H9 (cell line): ENCODE measurements at regions not wholly inside any gene's neighbourhood (a gene's known extent, or its start where the extent isn't known, plus 50 kb on each side); places are given as distances from the start of the nearest gene placed in this dataset.
"Not testable (repeated sequence)": the region's sequence is repeated elsewhere in the genome, so short reads cannot be mapped to it uniquely, and the experiment has no call there.

Experiments used
- DNase-seq: peaks from one replicate; pipeline ENCODE4 v3.0.0-alpha.2; 2017
- H2AFZ ChIP-seq: one replicate; pipeline ENCODE4 v1.6.1; 2013; ENCODE audit warnings: mild to moderate bottlenecking, low read length, control low read depth, moderate library complexity
- H2AK5ac ChIP-seq: 2 replicates; pipeline ENCODE4 v1.6.1; 2013; ENCODE audit warnings: low read length, control low read depth, mixed read lengths; ENCODE audit not compliant: insufficient read length
- H2BK120ac ChIP-seq: one replicate; pipeline ENCODE4 v1.6.1; 2013; ENCODE audit warnings: low read depth, mild to moderate bottlenecking, low read length, control low read depth, inconsistent platforms; ENCODE audit not compliant: poor library complexity, severe bottlenecking
- H2BK12ac ChIP-seq: 2 replicates; pipeline ENCODE4 v1.6.1; 2013; ENCODE audit warnings: low read length, control low read depth, mixed read lengths, low read depth; ENCODE audit not compliant: insufficient read length
- H2BK15ac ChIP-seq: 2 replicates; pipeline ENCODE4 v1.6.1; 2013; ENCODE audit warnings: low read depth, low read length, control low read depth
- H2BK20ac ChIP-seq: one replicate; pipeline ENCODE4 v1.6.1; 2013; ENCODE audit warnings: low read depth, mild to moderate bottlenecking, low read length, control low read depth, inconsistent platforms; ENCODE audit not compliant: poor library complexity, severe bottlenecking
- H2BK5ac ChIP-seq: 2 replicates; pipeline ENCODE4 v1.6.1; 2013; ENCODE audit warnings: low read length, control low read depth, mixed read lengths; ENCODE audit not compliant: insufficient read length
- H3K14ac ChIP-seq: 2 replicates; pipeline ENCODE4 v1.6.1; 2013; ENCODE audit warnings: low read length, control low read depth; ENCODE audit not compliant: insufficient read depth
- H3K18ac ChIP-seq: 2 replicates; pipeline ENCODE4 v1.6.1; 2013; ENCODE audit warnings: low read depth, mild to moderate bottlenecking, mixed read lengths, low read length, control low read depth; ENCODE audit not compliant: insufficient read length
- H3K23ac ChIP-seq: 2 replicates; pipeline ENCODE4 v1.6.1; 2013; ENCODE audit warnings: low read length, control low read depth, mixed read lengths, low read depth; ENCODE audit not compliant: insufficient read length
- H3K23me2 ChIP-seq: 2 replicates; pipeline ENCODE4 v1.6.1; 2013; ENCODE audit warnings: low read depth, mild to moderate bottlenecking, mixed read lengths, low read length, control low read depth; ENCODE audit not compliant: insufficient read length, poor library complexity, severe bottlenecking
- H3K27ac ChIP-seq: 2 replicates; pipeline ENCODE4 v1.5.1; 2013; ENCODE audit warnings: low read length, control low read depth, mixed read lengths, low read depth; ENCODE audit not compliant: insufficient read length
- H3K27me3 ChIP-seq: 2 replicates; pipeline ENCODE4 v1.6.1; 2013; ENCODE audit warnings: low read length, control low read depth, inconsistent platforms; ENCODE audit not compliant: insufficient read depth
- H3K4ac ChIP-seq: 2 replicates; pipeline ENCODE4 v1.6.1; 2013; ENCODE audit warnings: low read depth, mild to moderate bottlenecking, control low read depth, inconsistent platforms, low read length, moderate library complexity
- H3K4me1 ChIP-seq: 2 replicates; pipeline ENCODE4 v1.6.1; 2013; ENCODE audit warnings: low read length, control low read depth, inconsistent platforms; ENCODE audit not compliant: insufficient read depth
- H3K4me2 ChIP-seq: 2 replicates; pipeline ENCODE4 v1.6.1; 2013; ENCODE audit warnings: low read length, control low read depth, mixed read lengths; ENCODE audit not compliant: insufficient read length, insufficient read depth
- H3K56ac ChIP-seq: 2 replicates; pipeline ENCODE4 v1.6.1; 2013; ENCODE audit warnings: low read depth, mild to moderate bottlenecking, mixed read lengths, low read length, control low read depth; ENCODE audit not compliant: insufficient read length
- H3K79me1 ChIP-seq: 2 replicates; pipeline ENCODE4 v1.6.1; 2013; ENCODE audit warnings: low read depth, mild to moderate bottlenecking, moderate library complexity, low read length, control low read depth, inconsistent platforms; ENCODE audit not compliant: insufficient read depth, poor library complexity, severe bottlenecking
- H3K79me2 ChIP-seq: 2 replicates; pipeline ENCODE4 v1.6.1; 2013; ENCODE audit warnings: low read length, control low read depth, inconsistent platforms; ENCODE audit not compliant: insufficient read depth
- H3K9ac ChIP-seq: 2 replicates; pipeline ENCODE4 v1.6.1; 2013; ENCODE audit warnings: low read length, control low read depth, mixed read lengths; ENCODE audit not compliant: insufficient read length; ENCODE audit errors: extremely low read depth
- H3K9me3 ChIP-seq: one replicate; pipeline ENCODE4 v1.6.1; 2013; ENCODE audit warnings: low read depth, low read length, inconsistent platforms; ENCODE audit not compliant: control insufficient read depth
- H3T11ph ChIP-seq: one replicate; pipeline ENCODE4 v1.6.1; 2013; ENCODE audit warnings: mild to moderate bottlenecking, low read length, control low read depth, inconsistent platforms
- H4K20me1 ChIP-seq: one replicate; pipeline ENCODE4 v1.6.1; 2013; ENCODE audit not compliant: control insufficient read depth, insufficient read length, insufficient read depth
- H4K5ac ChIP-seq: 2 replicates; pipeline ENCODE4 v1.6.1; 2013; ENCODE audit warnings: low read depth, mild to moderate bottlenecking, mixed read lengths, low read length, control low read depth; ENCODE audit not compliant: insufficient read length
- H4K8ac ChIP-seq: replicated peaks from 2 replicates; pipeline ENCODE4 v1.6.1; 2013; ENCODE audit warnings: low read length, control low read depth, mixed read lengths, low read depth; ENCODE audit not compliant: insufficient read length
- H4K91ac ChIP-seq: 2 replicates; pipeline ENCODE4 v1.6.1; 2013; ENCODE audit warnings: low read depth, mild to moderate bottlenecking, moderate library complexity, mixed read lengths, low read length, control low read depth; ENCODE audit not compliant: insufficient read length
- H3K27ac Mint-ChIP-seq, 3 experiments: 2 replicates in 2 of 3; 3 replicates in 1 of 3; pipeline ENCODE4 v1.8.0; 2020 to 2021; ENCODE audit warnings: mixed read lengths in 3 of 3, mild to moderate bottlenecking in 1 of 3, moderate library complexity in 1 of 3
- H3K27me3 Mint-ChIP-seq: 2 replicates; pipeline ENCODE4 v1.8.0; 2021; ENCODE audit warnings: low read depth, mild to moderate bottlenecking, moderate library complexity, mixed read lengths
- H3K36me3 Mint-ChIP-seq, 3 experiments: 2 replicates in 2 of 3; 3 replicates in 1 of 3; pipeline ENCODE4 v1.8.0; 2020 to 2021; ENCODE audit warnings: low read depth in 3 of 3, mixed read lengths in 3 of 3; ENCODE audit not compliant: insufficient read depth in 1 of 3
- H3K4me1 Mint-ChIP-seq, 2 experiments: 2 replicates each; pipeline ENCODE4 v1.8.0; 2020; ENCODE audit warnings: mixed read lengths in 2 of 2
- H3K4me3 Mint-ChIP-seq, 2 experiments: 2 replicates in 1 of 2; 3 replicates in 1 of 2; pipeline ENCODE4 v1.8.0; 2020 to 2021; ENCODE audit warnings: mild to moderate bottlenecking in 2 of 2, mixed read lengths in 2 of 2, moderate library complexity in 1 of 2
- H3K9me3 Mint-ChIP-seq, 2 experiments: 2 replicates in 1 of 2; 3 replicates in 1 of 2; pipeline ENCODE4 v1.8.0; 2020; ENCODE audit warnings: mild to moderate bottlenecking in 2 of 2, mixed read lengths in 2 of 2, moderate library complexity in 1 of 2
- WGBS: extraction: QIAGEN DNeasy Blood & Tissue Kit; methylation state at CpG from one replicate; pipeline ENCODE4 v1.1.7; 2013; ENCODE audit warnings: missing lambda C conversion rate, low lambda C conversion rate, mixed read lengths; ENCODE audit not compliant: insufficient read length; ENCODE audit errors: extremely low coverage; 5-methylcytosine and 5-hydroxymethylcytosine counted together

GRCh38 chr12:131656796-131657195 is 54.1 kb upstream of the SFSWAP start:
- H3K18ac ChIP-seq, H4K20me1 ChIP-seq, H3T11ph ChIP-seq, H4K91ac ChIP-seq, H4K5ac ChIP-seq, H2BK120ac ChIP-seq, H3K4me3 Mint-ChIP-seq, H4K8ac ChIP-seq, H3K4me1 Mint-ChIP-seq, H3K79me1 ChIP-seq, H3K27ac Mint-ChIP-seq, H3K14ac ChIP-seq, H3K4ac ChIP-seq, H2AFZ ChIP-seq, H3K79me2 ChIP-seq, H3K23me2 ChIP-seq, H3K9me3 Mint-ChIP-seq, H2BK15ac ChIP-seq, H3K27ac ChIP-seq, H3K27me3 Mint-ChIP-seq, H3K23ac ChIP-seq, H2BK12ac ChIP-seq, H3K56ac ChIP-seq, H3K4me1 ChIP-seq, H3K9ac ChIP-seq, H3K9me3 ChIP-seq, H3K4me2 ChIP-seq, DNase-seq, H2BK5ac ChIP-seq, H2BK20ac ChIP-seq, H3K36me3 Mint-ChIP-seq, H2AK5ac ChIP-seq, H3K27me3 ChIP-seq: not testable (repeated sequence)
- 100% methylated on average over 1 of the region's 5 CpGs for WGBS

- H3K9me3 Mint-ChIP-seq, H2AK5ac ChIP-seq: not testable (repeated sequence)
Measured at GRCh38 chr12:131658605-131659004, 52.3 kb upstream of the SFSWAP start.

More at GRCh38 chr12:131658605-131659004, 52.3 kb upstream of the SFSWAP start:
- not testable (repeated sequence) for H3K9me3 ChIP-seq, H4K5ac ChIP-seq, H2BK20ac ChIP-seq, H2AFZ ChIP-seq, H2BK15ac ChIP-seq, H3K56ac ChIP-seq, H3K4me3 Mint-ChIP-seq, H2BK5ac ChIP-seq, H3K4ac ChIP-seq, H3K27me3 Mint-ChIP-seq, H3K4me1 ChIP-seq, H3T11ph ChIP-seq, H3K4me2 ChIP-seq, H2BK12ac ChIP-seq, H3K14ac ChIP-seq, H3K23ac ChIP-seq, H3K79me2 ChIP-seq, H4K8ac ChIP-seq, H3K79me1 ChIP-seq, H3K23me2 ChIP-seq, H3K36me3 Mint-ChIP-seq, H3K27ac Mint-ChIP-seq, H3K27ac ChIP-seq, H2BK120ac ChIP-seq, H3K4me1 Mint-ChIP-seq, H4K20me1 ChIP-seq, H3K9ac ChIP-seq, H4K91ac ChIP-seq, DNase-seq, H3K18ac ChIP-seq, H3K27me3 ChIP-seq
- no CpG with 5 or more reads among the region's 8 CpGs for WGBS
